Lung (tissue), 11 donors: ENCODE measurements at regions not wholly inside any gene's neighbourhood (a gene's known extent, or its start where the extent isn't known, plus 50 kb on each side); places are given as distances from the start of the nearest gene placed in this dataset.

ENCODE experiments used
- ATAC-seq: fragments of 200-7000 bp; cut with Tn5 transposase; one replicate; pipeline ENCODE4 v1.9.1; 2020; ENCODE audit warnings: moderate number of reproducible peaks; ENCODE audit not compliant: insufficient read depth, low FRiP score
- DNase-seq, 3 donors: peaks; one replicate each; pipeline ENCODE4 v3.0.0-alpha.2; 2013 to 2017
- H3K27ac ChIP-seq, 2 donors: one replicate each; pipeline ENCODE4 v1.5.1; 2013; ENCODE audit warnings: mild to moderate bottlenecking in 2 of 2, moderate library complexity in 2 of 2, control low read depth in 1 of 2, inconsistent platforms in 1 of 2, low read depth in 1 of 2, low read length in 1 of 2
- H3K27me3 ChIP-seq, 3 donors: one replicate each; pipeline ENCODE4 v1.5.1; 2013; ENCODE audit warnings: low read length in 2 of 3; ENCODE audit not compliant: control insufficient read depth in 3 of 3, insufficient read depth in 3 of 3
- H3K36me3 ChIP-seq, 4 donors: one replicate each; pipeline ENCODE4 v1.5.1; 2013; ENCODE audit warnings: low read length in 4 of 4, mild to moderate bottlenecking in 1 of 4, moderate library complexity in 1 of 4; ENCODE audit not compliant: control insufficient read depth in 4 of 4, insufficient read depth in 4 of 4
- H3K4me1 ChIP-seq, 5 donors: one replicate each; pipeline ENCODE4 v1.5.1; 2013; ENCODE audit warnings: low read length in 5 of 5, mild to moderate bottlenecking in 2 of 5, moderate library complexity in 1 of 5; ENCODE audit not compliant: control insufficient read depth in 5 of 5, insufficient read depth in 5 of 5
- H3K4me3 ChIP-seq: one replicate; pipeline ENCODE4 v1.5.1; 2013; ENCODE audit warnings: mild to moderate bottlenecking, control low read depth, moderate library complexity
- H3K9ac ChIP-seq, 2 donors: one replicate each; pipeline ENCODE4 v1.5.1; 2013; ENCODE audit warnings: low read length in 2 of 2, control low read depth in 1 of 2; ENCODE audit not compliant: insufficient read depth in 1 of 2
- H3K9me3 ChIP-seq, 4 donors: one replicate each; pipeline ENCODE4 v1.5.1; 2013; ENCODE audit warnings: low read length in 3 of 4, mild to moderate bottlenecking in 1 of 4, moderate library complexity in 1 of 4; ENCODE audit not compliant: control insufficient read depth in 4 of 4, insufficient read depth in 3 of 4
- WGBS, 2 donors: extraction: QIAGEN DNeasy Blood & Tissue Kit; methylation state at CpG; one replicate each; pipeline ENCODE4 v1.1.7; 2013; 5-methylcytosine and 5-hydroxymethylcytosine counted together
- TF ChIP-seq, protein P1 (sequence below): IDR thresholded peaks from 2 replicates; pipeline ENCODE4 v1.5.1; 2012; ENCODE audit warnings: mild to moderate bottlenecking; ENCODE audit errors: control extremely low read depth, extremely low read depth
- donor health status: control.
- donor health status: control.
- donor health status: Bipolar disorder and iron deficiency.
- donor health status: healthy.
- donor health status: DM: yes; HTN: yes; CAD: no.

DNA sequence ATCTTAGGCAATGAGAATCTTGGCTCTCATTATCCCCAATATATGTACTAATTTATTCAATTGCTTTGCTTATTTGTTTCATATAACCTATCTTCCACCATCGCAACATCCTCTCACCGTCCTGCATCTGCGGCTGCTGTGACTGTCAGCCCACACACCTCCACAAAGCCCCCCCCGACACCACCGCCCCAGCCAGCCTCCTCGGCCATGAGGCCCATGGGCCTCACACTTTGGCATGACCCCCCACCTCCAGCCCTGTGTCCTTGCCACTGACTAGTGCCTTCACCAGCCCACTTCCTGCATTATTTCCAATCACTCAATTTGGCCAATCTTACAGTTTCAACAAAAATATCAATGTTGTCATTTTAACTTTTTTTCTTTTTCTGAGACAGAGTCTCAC is 60.7 kb upstream of the TOX2 start:
- Histone ChIP-seq H3K9me3 (no peaks in the 10 kb centered on the region), H3K9ac (no peak overlapping the region), H3K4me1 (peaks cover 0 to 10% (median 0%) of the 10 kb centered on the region in 5 donors), H3K4me3 (no peak overlapping the region), H3K27ac (no peak overlapping the region), H3K36me3 (no peaks in the 10 kb centered on the region), H3K27me3 (no peaks in the 10 kb centered on the region)
- WGBS, 2 donors: 93 to 94% methylated on average over 6 of the region's 6 CpGs
- TF ChIP-seq, protein P1, sequence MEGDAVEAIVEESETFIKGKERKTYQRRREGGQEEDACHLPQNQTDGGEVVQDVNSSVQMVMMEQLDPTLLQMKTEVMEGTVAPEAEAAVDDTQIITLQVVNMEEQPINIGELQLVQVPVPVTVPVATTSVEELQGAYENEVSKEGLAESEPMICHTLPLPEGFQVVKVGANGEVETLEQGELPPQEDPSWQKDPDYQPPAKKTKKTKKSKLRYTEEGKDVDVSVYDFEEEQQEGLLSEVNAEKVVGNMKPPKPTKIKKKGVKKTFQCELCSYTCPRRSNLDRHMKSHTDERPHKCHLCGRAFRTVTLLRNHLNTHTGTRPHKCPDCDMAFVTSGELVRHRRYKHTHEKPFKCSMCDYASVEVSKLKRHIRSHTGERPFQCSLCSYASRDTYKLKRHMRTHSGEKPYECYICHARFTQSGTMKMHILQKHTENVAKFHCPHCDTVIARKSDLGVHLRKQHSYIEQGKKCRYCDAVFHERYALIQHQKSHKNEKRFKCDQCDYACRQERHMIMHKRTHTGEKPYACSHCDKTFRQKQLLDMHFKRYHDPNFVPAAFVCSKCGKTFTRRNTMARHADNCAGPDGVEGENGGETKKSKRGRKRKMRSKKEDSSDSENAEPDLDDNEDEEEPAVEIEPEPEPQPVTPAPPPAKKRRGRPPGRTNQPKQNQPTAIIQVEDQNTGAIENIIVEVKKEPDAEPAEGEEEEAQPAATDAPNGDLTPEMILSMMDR: no peak
- no peak for DNase-seq
- ATAC-seq: no peak

DNA sequence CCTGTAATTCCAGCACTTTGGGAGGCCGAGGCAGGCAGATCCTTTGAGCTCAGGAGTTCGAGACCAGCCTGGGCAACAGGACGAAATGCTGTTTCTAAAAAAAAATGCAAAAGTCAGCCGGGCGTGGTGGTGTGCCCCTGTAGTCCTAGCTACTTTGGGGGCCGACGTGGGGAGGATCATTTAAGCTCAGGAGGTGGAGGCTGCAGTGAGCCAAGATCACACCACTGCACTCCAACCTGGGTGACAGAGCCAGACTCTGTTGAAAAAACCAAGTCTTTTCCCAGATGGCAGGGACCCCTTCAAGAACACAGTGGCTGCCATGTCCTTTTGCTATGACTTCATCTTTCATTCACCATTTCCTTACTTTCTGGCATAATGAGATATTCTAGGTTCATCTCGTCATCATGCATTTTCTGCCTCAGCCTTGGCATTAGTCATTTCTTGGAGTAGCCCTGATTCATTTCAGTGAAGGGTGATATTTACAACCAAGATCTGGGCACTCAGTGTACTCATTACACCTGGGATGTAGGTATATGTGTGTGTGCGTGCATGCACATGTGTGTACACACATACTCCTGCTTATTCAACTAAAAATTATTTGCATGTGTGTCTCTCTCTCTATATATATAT is 61.4 kb upstream of the TOX2 start:
- DNase-seq (no peak), ATAC-seq (no peak)
- no peak overlapping the region for H3K9ac ChIP-seq
- WGBS, 2 donors: 94 to 97% methylated on average over 9 of the region's 9 CpGs
- TF ChIP-seq, protein P1: no peak
- no peaks in the 10 kb centered on the region for H3K9me3 ChIP-seq
- H3K27ac ChIP-seq: no peak overlapping the region
- H3K27me3 ChIP-seq: no peaks in the 10 kb centered on the region
- peaks cover 0 to 10% (median 0%) of the 10 kb centered on the region in 5 donors for H3K4me1 ChIP-seq
- H3K36me3 ChIP-seq: no peaks in the 10 kb centered on the region
- no peak overlapping the region for H3K4me3 ChIP-seq

DNA sequence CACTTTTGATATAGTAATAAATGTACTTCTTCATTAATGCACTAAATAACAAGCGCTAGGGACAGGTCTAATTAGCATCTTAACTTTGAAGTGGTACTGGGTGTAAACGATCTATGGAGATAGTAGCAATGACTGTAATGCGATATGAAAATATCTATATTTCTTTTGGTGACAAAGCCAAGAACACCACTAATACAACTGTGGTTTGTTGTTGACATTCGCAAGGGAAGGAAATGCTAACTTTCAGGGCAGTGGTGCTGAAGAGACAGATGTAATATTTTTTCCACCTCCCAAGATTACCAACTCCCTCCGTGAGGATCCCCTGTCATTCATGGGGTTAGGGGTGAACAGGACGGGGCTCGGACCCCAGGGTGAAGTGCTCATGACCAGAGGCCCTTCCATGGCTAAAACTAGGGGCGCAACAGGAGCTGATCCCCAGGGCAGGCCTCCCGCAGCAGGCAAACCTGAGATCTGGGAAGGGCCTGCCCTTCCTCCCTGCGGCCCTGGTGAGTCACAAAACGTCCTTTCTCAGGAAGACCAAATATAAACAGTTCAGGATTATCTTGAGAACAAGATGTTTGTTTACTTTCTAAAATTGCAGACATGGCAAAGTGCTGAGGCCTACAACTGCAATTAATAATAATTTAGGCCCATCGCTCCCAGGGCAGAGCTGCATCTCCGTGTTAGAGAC is 65.0 kb upstream of the TOX2 start:
- TF ChIP-seq, protein P1: no peak
- no peak overlapping the region for H3K9ac ChIP-seq
- DNase-seq: peak in 2 of 3 donors; percentile 31 to 60
- H3K36me3 ChIP-seq: no peaks in the 10 kb centered on the region
- H3K27me3 ChIP-seq: no peaks in the 10 kb centered on the region
- H3K27ac ChIP-seq: peak overlapping the region in 1 of 2 donors; percentile 82
- H3K4me3 ChIP-seq: no peak overlapping the region
- no peak for ATAC-seq
- no peaks in the 10 kb centered on the region for H3K9me3 ChIP-seq
- WGBS, 2 donors: 61 to 72% methylated on average over 13 of the region's 13 CpGs
- peaks cover 0 to 17% (median 5%) of the 10 kb centered on the region in 5 donors for H3K4me1 ChIP-seq
